Uterus (tissue), 3 donors: ENCODE measurements at regions not wholly inside any gene's neighbourhood (a gene's known extent, or its start where the extent isn't known, plus 50 kb on each side); places are given as distances from the start of the nearest gene placed in this dataset.
A peak's percentile ranks its signal among the peaks of the same experiment; 100 is the strongest.

Experiments
- DNase-seq, 2 donors: peaks; one replicate each; pipeline ENCODE4 v3.0.0-alpha.2; 2019 to 2020
- H3K27ac ChIP-seq, 2 donors: fragments of 200-600 bp; sonication (generic); 1 replicate in 1 of 2; 2 replicates in 1 of 2; pipeline ENCODE4 v1.5.1; 2016 to 2018
- H3K27me3 ChIP-seq, 2 donors: fragments of 200-600 bp; sonication (generic); one replicate each; pipeline ENCODE4 v1.5.1; 2018 to 2019; ENCODE audit warnings: control low read depth in 1 of 2
- H3K36me3 ChIP-seq, 2 donors: fragments of 200-600 bp; sonication (generic); one replicate each; pipeline ENCODE4 v1.5.1; 2019; ENCODE audit warnings: control low read depth in 1 of 2
- H3K4me1 ChIP-seq, 2 donors: fragments of 200-600 bp; sonication (generic); one replicate each; pipeline ENCODE4 v1.5.1; 2018 to 2019; ENCODE audit warnings: control low read depth in 1 of 2
- H3K4me3 ChIP-seq, 2 donors: fragments of 200-600 bp; sonication (generic); 1 replicate in 1 of 2; 2 replicates in 1 of 2; pipeline ENCODE4 v1.5.1; 2018 to 2019; ENCODE audit warnings: mild to moderate bottlenecking in 1 of 2
- H3K9me3 ChIP-seq, 2 donors: fragments of 200-600 bp; sonication (generic); one replicate each; pipeline ENCODE4 v1.5.1; 2019; ENCODE audit warnings: control low read depth in 1 of 2
- CTCF ChIP-seq, 4 experiments: fragments of 200-600 bp in 2 of 4; fragments of 450-650 bp in 2 of 4; sonication (generic) in 2 of 4; IDR thresholded peaks; one replicate each; pipeline ENCODE4 v1.5.1; 2016 to 2019; ENCODE audit warnings: antibody characterized with exemption in 4 of 4, mild to moderate bottlenecking in 2 of 4, moderate library complexity in 1 of 4
- POLR2A ChIP-seq, 2 donors: fragments of 450-650 bp; IDR thresholded peaks; one replicate each; pipeline ENCODE4 v1.6.1; 2016; ENCODE audit warnings: antibody characterized with exemption in 2 of 2, mild to moderate bottlenecking in 1 of 2, moderate library complexity in 1 of 2
- intact Hi-C: fragments of 100-400 bp; cut with DNase I; formaldehyde crosslinking; loops from one replicate; pipeline ENCODE4 v1.15.1; 2023; ENCODE audit warnings: low total_unique reads
- donor health status: DM: yes; HTN: yes; CAD: no.

- no peak overlapping the region for H3K4me3 ChIP-seq
- intact Hi-C loops, result no loop called here
- H3K4me1 ChIP-seq, result no peaks in the 10 kb centered on the region
- no peaks in the 10 kb centered on the region for H3K9me3 ChIP-seq
- no peaks in the 10 kb centered on the region for H3K36me3 ChIP-seq
- DNase-seq, result no peak
- H3K27me3 ChIP-seq, result no peaks in the 10 kb centered on the region
- no peak for TF ChIP-seq POLR2A (IDR thresholded peaks at IDR 0.05)
- peak overlapping the region in 1 of 2 donors; percentile 7 for H3K27ac ChIP-seq
Measured at GRCh38 chr2:46828491-46829230, 86.9 kb downstream of the MCFD2 start.

- H3K9me3 ChIP-seq, result no peaks in the 10 kb centered on the region
- intact Hi-C loops, result no loop called here
- no peaks in the 10 kb centered on the region for H3K36me3 ChIP-seq
- DNase-seq, result no peak
- no peaks in the 10 kb centered on the region for H3K27me3 ChIP-seq
- H3K4me1 ChIP-seq, result no peaks in the 10 kb centered on the region
- TF ChIP-seq POLR2A (IDR thresholded peaks at IDR 0.05) (no peak), CTCF (IDR thresholded peaks at IDR 0.05) (no peak)
- no peak overlapping the region for H3K4me3 ChIP-seq
- H3K27ac ChIP-seq, result no peak overlapping the region
Measured at GRCh38 chr2:46828135-46828438, 87.5 kb downstream of the MCFD2 start.

- TF ChIP-seq POLR2A (IDR thresholded peaks at IDR 0.05) (no peak), CTCF (IDR thresholded peaks at IDR 0.05) (no peak)
- Histone ChIP-seq H3K4me3 (no peak overlapping the region), H3K27me3 (no peaks in the 10 kb centered on the region), H3K4me1 (no peaks in the 10 kb centered on the region), H3K36me3 (no peaks in the 10 kb centered on the region), H3K27ac (no peak overlapping the region), H3K9me3 (no peaks in the 10 kb centered on the region)
- no peak for DNase-seq
- intact Hi-C loops, result no loop called here
Measured at GRCh38 chr2:46827274-46828134, 88.1 kb downstream of the MCFD2 start.

- TF ChIP-seq POLR2A (IDR thresholded peaks at IDR 0.05), result no peak
- no peak for TF ChIP-seq CTCF (IDR thresholded peaks at IDR 0.05)
- Histone ChIP-seq H3K27me3 (no peaks in the 10 kb centered on the region), H3K9me3 (no peaks in the 10 kb centered on the region), H3K4me3 (no peak overlapping the region), H3K4me1 (no peaks in the 10 kb centered on the region), H3K27ac (no peak overlapping the region), H3K36me3 (no peaks in the 10 kb centered on the region)
- peak in 1 of 2 donors; percentile 8 for DNase-seq
- intact Hi-C loops, result no loop called here
Measured at GRCh38 chr2:46826569-46827245, 88.9 kb downstream of the MCFD2 start.

- no peak for TF ChIP-seq POLR2A (IDR thresholded peaks at IDR 0.05)
- Histone ChIP-seq H3K27me3 (no peaks in the 10 kb centered on the region), H3K4me3 (no peak overlapping the region), H3K36me3 (no peaks in the 10 kb centered on the region), H3K9me3 (no peaks in the 10 kb centered on the region), H3K4me1 (no peaks in the 10 kb centered on the region), H3K27ac (no peak overlapping the region)
- DNase-seq, result peak in 1 of 2 donors; percentile 9
- intact Hi-C loops, result no loop called here
Measured at GRCh38 chr2:46825939-46826568, 89.6 kb downstream of the MCFD2 start.
